Iris pigment epithelial cell (primary cell): ENCODE measurements at regions not wholly inside any gene's neighbourhood (a gene's known extent, or its start where the extent isn't known, plus 50 kb on each side); places are given as distances from the start of the nearest gene placed in this dataset.
"Not testable (repeated sequence)": the region's sequence is repeated elsewhere in the genome, so short reads cannot be mapped to it uniquely, and the experiment has no call there.

ENCODE experiments used
- DNase-seq: peaks from one replicate; pipeline ENCODE4 v3.0.0-alpha.2; 2011; ENCODE audit warnings: low read depth

DNA sequence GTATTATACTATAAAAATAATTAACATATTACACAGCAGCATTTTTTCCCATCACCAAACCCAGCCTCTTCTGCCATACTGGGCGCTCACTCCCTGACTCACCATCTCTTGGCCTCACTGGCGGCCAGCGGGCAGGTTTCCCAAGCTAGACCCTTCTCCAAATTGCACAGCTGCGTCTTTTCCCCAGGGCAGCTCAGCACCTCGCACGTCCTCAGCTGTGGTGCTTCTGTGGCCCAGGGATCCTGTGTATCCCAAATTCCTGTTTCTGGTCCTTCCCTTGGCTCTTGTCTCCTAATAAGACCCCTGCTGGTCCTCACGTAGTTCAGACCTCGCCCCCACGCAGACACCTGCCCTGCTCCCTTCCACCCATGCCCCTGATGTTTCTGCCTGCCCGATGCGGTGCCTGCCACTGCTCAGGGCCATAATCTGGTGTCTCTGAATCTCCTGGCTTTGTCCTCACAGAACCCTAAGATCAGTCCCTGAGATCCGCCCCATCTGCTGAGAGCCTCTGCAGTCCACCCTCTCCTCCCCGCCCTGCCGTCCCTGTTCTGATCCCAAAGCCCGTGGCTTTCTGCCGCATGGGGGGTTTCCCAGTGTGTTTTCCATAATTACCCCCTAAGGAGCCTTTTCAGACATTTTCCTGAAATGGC is 290.1 kb downstream of the TCERG1L start:
- no peak for DNase-seq

DNA sequence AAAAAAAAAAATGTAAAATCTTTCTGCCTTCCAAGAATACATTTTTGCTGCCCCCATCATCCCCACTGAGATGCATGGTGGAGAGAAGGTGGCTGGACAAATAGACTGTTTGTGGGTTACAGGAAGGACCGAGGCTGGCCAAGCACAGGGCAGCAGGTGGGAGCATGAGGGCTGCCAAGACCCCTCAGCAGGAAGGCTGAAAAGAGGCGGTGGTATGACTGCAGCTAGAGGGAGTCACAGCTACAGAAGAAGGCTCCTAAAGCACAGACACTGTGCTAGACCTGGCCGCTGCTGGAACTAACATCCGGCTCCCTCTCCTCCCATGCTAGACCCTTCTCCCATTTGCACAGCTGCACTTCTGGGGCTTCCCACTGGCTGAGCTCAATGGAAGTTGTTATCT is 289.6 kb downstream of the TCERG1L start:
- no peak for DNase-seq

DNA sequence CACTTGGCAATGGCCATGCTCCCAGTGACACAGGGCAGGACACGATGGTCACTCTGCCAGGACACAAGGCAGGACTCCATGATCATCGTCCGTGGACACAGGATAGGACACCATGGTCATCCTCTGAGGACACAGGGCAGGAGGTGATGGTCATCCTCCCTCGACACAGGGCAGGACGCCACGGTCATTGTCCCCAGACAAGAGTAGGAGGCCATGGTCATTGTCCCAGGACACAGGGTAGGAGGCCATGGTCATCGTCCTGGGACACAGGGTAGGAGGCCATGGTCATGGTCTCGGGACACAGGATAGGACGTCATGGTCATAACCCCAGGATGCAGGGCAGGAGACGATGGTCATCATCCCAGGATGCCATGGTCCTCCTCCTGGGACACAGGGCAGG is 289.2 kb downstream of the TCERG1L start:
- DNase-seq = no peak

DNA sequence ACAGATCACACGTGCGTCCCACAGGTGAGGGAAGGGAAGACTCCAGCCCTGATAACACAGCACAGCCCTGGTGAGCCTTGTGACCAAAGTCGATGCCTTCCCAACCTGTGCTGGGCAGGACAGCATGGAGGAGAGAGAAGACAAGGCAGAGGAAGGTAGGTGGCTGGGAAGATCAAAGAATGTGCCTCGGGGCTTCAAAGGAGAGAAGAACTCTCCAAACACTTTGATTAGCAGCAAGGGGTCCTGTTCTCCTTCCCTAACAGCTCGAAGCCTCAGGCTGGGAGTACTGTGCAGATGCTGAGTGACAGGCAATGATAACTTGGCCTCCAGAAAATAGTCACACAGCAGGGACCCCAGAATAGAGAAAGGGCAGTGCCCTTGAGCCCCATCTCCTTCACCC is 288.5 kb downstream of the TCERG1L start:
- no peak for DNase-seq

DNA sequence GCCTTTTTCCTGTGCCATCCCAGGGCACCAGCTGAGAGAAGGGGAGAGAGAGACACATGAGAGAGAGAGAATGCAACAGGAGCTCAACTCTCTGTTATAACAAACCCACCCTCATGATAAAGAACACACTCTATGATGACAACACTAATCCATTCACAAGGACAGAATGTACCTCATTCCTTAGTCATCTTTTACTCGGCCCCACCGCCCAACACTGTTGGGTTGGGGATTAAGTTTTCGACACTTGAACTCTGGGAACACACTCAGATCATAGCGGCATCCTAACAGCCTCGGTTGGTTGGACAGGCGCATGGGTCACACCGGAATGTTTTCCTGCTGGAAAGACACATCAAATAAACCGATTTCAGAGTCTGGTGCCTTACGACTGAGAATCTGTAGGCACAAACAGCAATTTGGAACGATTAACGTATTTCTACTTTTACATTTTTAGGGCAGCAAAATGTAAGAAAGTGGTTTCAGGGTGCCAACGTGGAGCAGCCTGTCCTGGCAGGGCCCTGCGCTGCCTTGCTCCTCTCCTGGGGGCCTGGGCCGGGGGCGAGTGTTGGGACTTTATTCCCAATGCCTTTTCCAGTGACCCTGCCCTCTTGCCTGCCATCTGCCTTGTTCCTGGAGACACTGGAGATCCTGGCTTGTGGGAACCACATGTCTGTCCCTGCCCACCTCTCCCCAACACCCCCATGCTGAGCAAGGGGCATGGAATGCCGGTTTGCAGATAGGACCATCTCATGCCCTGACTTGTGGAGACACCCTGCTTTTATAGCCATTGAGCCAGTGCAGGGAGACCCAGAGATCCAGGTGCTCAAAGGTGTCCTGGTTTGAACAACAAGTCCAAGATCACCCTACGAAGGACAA is 287.0 kb downstream of the TCERG1L start:
- DNase-seq = no peak

DNA sequence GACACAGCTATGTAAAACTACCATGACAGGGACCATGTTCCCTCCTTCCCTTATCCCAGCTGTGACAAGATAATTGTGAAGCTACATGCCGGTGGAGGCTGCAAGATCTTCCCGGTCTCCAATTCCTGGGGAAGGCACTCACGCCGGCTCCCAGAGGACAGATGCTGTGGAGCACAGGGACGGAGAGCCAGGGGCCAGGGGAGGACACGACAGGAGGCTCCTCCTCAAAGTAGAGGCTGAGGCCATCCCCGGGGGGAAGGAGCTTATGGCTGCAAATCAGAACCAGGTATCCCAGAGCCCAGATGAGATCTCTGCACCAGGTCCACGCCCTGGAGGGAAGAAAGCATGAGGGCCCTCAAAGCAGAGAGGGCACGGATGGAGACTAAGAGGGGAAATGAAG is 286.2 kb downstream of the TCERG1L start:
- no peak for DNase-seq

DNA sequence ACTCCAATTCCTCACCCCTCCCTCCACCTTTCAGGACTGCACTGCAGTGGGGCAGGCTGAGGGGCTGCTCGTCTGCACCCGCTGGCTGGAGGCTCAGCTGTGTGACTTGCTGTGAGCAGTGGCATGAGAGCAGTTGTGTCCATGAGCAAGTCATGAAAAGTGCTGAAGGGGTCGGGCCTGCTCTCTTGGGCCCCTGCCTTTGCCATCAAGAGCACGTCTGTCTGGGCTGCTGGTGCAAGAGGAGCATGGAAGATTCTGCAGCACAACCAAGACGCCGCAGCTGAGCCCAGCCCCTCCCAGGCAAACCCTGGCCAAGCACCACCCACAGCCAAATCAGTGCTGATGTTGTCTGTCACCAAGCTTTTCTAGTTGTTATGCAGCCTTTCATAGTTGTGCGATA is 284.3 kb downstream of the TCERG1L start:
- no peak for DNase-seq

DNA sequence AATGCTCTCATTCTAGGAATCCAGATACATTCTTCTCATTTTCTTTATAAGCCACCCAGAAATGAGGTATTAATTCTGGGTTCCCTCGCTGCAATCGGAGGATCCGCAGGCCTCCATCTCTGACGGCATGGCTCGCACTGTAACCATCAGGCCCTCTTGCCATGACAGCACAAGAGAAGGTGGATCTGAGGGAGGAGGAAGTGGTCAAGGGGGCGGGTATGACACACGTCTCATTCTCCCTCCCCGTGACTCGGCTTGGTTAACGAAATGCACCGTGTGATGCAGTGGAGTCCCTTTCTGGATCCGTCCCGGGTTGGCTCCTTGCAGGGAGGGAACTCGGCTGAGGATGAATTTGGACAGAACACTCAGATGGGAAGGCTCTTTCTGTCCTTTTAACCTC is 280.2 kb downstream of the TCERG1L start:
- DNase-seq = no peak

DNA sequence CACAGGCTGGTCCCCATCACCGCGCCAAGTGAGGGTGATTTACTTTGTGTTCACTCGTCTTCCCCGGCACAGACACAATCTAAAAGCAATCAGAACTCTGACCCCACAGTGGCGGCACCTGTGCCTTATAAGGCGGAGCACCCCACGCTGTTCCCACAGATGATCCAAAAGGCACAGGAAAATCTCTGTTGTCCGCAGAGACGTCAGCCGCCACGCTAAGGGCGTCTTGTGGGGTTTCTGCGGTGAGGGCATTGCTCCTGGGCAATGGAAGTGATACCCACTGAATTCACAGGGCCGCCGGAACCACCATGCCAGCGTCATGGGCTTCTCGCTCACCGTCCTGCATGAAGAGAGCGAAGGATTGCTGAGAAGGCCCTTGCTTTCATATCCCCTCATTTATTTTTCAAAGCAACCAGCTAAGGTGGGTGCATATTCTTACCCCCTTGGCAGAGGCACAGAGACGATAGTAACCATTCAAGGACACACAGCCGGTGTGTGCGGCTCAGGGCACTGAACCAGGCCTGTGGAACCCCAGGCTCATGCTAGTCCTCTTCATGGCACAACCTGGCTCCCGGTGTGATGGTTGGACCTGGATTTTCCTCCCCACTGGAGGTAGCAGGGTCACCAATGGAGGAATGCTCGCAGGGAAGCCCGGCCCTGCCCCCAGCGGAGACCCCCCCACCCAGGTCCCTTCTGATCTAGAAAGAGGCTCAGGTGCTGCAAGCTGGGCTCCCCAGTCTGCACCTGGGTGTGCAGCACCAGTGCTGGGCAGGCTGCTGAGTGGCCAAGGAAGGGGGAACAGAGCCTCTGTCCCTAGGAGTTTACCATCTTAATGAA is 279.0 kb downstream of the TCERG1L start:
- no peak for DNase-seq

DNA sequence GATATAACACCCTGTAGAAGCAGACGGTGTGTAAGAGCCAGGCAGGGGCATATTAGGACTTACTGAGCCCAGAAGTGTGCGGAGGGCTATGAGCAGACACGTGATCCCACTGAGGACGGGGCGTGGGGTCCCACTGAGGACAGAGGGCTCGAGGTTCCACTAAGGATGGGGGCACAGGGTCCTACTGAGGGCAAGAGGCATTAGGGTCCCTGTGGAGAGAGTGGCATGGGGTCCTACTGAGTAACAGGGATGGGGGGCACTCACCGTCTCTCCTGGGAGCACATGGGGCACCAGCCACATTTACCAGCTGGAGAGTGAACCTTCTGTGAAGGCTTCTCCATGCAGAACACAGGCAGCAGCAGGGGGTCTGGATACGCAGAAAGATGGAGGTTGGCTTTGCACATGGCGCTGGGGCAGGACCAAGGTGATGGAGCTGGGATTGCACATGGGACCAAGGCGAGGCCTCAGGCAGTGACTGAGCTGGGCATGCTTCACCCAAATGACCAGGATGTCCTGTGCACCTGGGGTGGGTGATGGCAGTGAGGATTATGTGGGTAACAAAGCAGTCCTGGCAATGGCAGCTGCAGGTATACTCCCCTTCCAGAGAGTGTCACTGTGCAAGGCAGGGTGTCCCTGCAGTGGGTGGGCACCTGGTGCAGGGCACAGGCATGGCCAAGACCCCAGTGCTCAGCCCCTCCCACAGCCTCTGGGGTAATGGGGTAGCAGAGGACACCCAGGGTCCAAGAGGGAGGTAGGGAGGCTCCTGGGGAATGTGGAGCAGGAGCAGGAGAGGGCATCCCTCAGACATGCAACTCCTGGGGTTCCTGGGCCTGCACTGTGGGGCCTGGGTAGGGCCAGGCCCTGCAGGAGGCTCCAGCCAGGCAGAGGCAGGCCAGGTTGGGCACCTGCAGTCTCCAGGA is 278.1 kb downstream of the TCERG1L start:
- DNase-seq = no peak

DNA sequence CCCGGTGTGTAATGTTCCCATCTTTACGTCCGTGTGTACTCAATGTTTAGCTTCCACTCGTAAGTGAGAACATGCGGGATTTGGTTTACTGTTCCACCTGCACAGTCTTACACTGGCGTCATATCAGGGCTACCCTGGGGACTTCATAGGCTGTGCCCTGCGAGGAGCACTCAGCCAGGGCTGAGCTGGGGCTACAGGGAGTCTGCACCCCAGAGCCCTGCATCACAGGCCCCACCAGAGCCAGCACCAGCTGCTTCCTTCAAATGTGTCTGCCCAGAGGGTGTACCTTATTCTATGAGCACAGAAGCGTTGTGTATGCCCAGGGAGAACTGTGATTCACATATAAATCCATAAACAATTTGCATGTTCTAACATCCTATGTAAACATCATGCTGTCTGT is 277.1 kb downstream of the TCERG1L start:
- DNase-seq = no peak

DNA sequence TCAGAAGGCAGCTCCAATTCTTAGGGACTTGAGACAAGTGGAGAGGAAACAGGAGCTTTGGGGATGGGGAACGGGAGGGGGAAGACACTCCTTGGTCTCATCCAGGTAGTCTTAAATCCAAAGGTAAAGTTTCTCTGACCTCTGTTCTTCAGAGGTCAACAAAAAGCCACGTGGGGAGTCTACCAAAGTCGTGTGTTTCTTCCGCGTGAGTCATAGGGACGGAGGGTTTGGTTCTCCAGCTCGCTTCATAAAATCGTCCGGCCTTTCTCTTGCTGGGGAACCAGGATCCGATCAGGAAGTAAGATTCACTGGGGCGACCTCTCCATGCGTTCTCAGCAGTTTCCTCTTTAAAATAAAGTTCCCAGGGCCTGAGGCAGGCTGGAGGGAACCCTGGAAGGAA is 275.7 kb downstream of the TCERG1L start:
- no peak for DNase-seq

DNA sequence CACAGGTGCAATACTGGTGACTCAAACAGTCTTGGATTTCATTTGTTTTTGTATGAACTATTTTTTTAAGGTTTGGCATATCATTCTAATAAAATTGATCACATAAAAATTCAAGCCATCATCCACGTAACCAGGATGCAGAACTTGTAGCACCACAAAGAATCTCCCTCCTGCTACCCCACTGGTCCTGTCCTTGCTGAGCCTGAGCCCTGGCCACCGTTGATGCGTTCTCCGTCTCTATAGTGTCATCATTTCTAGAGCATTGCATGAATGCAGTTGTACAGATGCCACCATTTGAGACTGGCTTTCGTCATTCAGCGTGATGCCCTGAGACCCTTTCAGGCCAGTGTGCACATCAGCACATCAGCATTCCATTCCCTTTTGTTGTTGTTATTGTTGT is 273.5 kb downstream of the TCERG1L start:
- DNase-seq = no peak

DNA sequence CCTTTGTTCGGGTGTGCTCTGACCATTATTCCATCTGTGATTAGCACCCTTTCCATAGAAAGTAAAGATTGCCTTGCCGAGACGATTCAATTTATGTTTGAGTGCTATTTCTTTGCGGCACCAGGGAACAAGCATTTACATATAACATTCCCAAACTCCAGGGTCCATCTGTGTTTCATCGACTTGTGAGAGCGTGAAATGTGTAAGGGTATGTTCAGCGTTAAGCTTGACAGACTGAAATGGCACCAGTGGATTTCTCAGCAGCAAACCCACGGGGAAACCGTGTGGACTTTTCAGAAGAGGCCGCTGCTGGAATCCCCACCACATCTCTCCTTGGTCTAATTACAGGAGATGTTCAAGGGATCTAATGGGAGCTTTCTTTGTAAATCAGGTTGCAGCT is 270.5 kb downstream of the TCERG1L start:
- no peak for DNase-seq

DNA sequence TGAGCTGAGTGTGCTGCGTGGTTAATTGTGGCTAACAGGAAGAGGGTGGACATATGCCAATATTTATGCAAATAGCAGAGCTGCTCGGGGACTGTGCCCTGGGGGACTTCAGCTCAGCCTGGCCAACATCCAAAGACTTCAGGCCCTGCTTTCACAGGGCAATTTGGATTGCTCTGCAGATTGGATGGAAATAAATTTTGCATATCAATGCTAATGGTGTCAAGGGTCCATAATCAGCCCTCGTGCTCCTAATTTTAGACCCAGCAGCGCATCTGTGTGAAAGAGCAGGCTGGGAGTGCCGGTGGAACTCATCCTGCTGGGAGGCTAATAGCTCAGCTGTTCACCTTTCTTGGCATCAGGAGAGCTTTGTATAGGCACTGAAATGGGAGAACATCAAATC is 270.1 kb downstream of the TCERG1L start:
- no peak for DNase-seq

DNA sequence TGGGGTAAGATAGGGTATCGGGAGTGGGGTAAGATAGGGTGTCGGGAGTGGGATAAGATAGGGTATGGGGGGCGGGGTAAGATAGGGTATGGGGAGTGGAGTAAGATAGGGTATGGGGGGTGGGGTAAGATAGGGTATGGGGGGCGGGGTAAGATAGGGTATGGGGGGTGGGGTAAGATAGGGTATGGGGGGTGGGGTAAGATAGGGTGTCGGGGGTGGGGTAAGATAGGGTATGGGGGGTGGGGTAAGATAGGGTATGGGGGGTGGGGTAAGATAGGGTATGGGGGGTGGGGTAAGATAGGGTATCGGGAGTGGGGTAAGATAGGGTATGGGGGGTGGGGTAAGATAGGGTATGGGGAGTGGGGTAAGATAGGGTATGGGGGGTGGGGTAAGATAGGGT is 269.5 kb downstream of the TCERG1L start:
- not testable (repeated sequence) for DNase-seq
